Upper lobe of right lung (tissue), 1 donor: ENCODE measurements at regions not wholly inside any gene's neighbourhood (a gene's known extent, or its start where the extent isn't known, plus 50 kb on each side); places are given as distances from the start of the nearest gene placed in this dataset.

Source experiments
- ATAC-seq: fragments of 200-7000 bp; cut with Tn5 transposase; one replicate; pipeline ENCODE4 v1.9.1; 2020; ENCODE audit warnings: mild to moderate bottlenecking, moderate library complexity
- DNase-seq: peaks from one replicate; pipeline ENCODE4 v3.0.0-alpha.2; 2020
- H3K27ac ChIP-seq: fragments of 200-600 bp; one replicate; pipeline ENCODE4 v1.8.0; 2022
- H3K27me3 ChIP-seq: fragments of 200-600 bp; one replicate; pipeline ENCODE4 v1.8.0; 2022; ENCODE audit warnings: mild to moderate bottlenecking
- H3K36me3 ChIP-seq: fragments of 200-600 bp; one replicate; pipeline ENCODE4 v1.8.0; 2022
- H3K4me1 ChIP-seq: fragments of 200-600 bp; one replicate; pipeline ENCODE4 v1.8.0; 2022
- H3K4me3 ChIP-seq: fragments of 200-600 bp; one replicate; pipeline ENCODE4 v1.8.0; 2022; ENCODE audit warnings: mild to moderate bottlenecking
- H3K9me3 ChIP-seq: fragments of 200-600 bp; one replicate; pipeline ENCODE4 v1.8.0; 2022
- CTCF ChIP-seq: fragments of 200-600 bp; IDR thresholded peaks from one replicate; pipeline ENCODE4 v1.8.0; 2022; ENCODE audit warnings: antibody characterized with exemption
- intact Hi-C: fragments of 100-400 bp; cut with DNase I; formaldehyde crosslinking; loops from one replicate; pipeline ENCODE4 v1.11.0; 2022
- donor health status: DM: no; HTN: yes; CAD: no; lungs with severe emphysema.

- intact Hi-C loops = no loop called here
- H3K9me3 ChIP-seq = no peaks in the 10 kb centered on the region
- DNase-seq = no peak
- H3K27ac ChIP-seq = no peak overlapping the region
- no peak overlapping the region for H3K4me3 ChIP-seq
- no peaks in the 10 kb centered on the region for H3K27me3 ChIP-seq
- no peak for ATAC-seq
- H3K36me3 ChIP-seq = no peaks in the 10 kb centered on the region
- no peaks in the 10 kb centered on the region for H3K4me1 ChIP-seq
- TF ChIP-seq CTCF = no peak
Observed at GRCh38 chr13:91127995-91128394, 219.5 kb upstream of the MIR17HG start.

- intact Hi-C loops = no loop called here
- no peak for DNase-seq
- TF ChIP-seq CTCF = no peak
- Histone ChIP-seq H3K27me3 (no peaks in the 10 kb centered on the region), H3K36me3 (no peaks in the 10 kb centered on the region), H3K4me3 (no peak overlapping the region), H3K4me1 (no peaks in the 10 kb centered on the region), H3K9me3 (no peaks in the 10 kb centered on the region), H3K27ac (no peak overlapping the region)
- ATAC-seq = no peak
Observed at GRCh38 chr13:91132381-91132780, 215.1 kb upstream of the MIR17HG start.

- TF ChIP-seq CTCF = no peak
- Histone ChIP-seq H3K4me3 (no peak overlapping the region), H3K4me1 (no peaks in the 10 kb centered on the region), H3K36me3 (no peaks in the 10 kb centered on the region), H3K27me3 (no peaks in the 10 kb centered on the region), H3K9me3 (no peaks in the 10 kb centered on the region), H3K27ac (no peak overlapping the region)
- DNase-seq (no peak), ATAC-seq (no peak)
- intact Hi-C loops = no loop called here
Observed at GRCh38 chr13:91132786-91133185, 214.7 kb upstream of the MIR17HG start.

GRCh38 chr13:91133941-91134802 is 213.3 kb upstream of the MIR17HG start:
- H3K36me3 ChIP-seq = no peaks in the 10 kb centered on the region
- peak; percentile 90 for ATAC-seq
- no peak overlapping the region for H3K4me3 ChIP-seq
- no peak overlapping the region for H3K27ac ChIP-seq
- intact Hi-C loops = no loop called here
- H3K9me3 ChIP-seq = no peaks in the 10 kb centered on the region
- H3K27me3 ChIP-seq = no peaks in the 10 kb centered on the region
- peak; percentile 81 for TF ChIP-seq CTCF
- no peak for DNase-seq
- H3K4me1 ChIP-seq = no peaks in the 10 kb centered on the region

- Histone ChIP-seq H3K27me3 (no peaks in the 10 kb centered on the region), H3K36me3 (no peaks in the 10 kb centered on the region), H3K9me3 (no peaks in the 10 kb centered on the region), H3K27ac (no peak overlapping the region), H3K4me1 (no peaks in the 10 kb centered on the region), H3K4me3 (no peak overlapping the region)
- TF ChIP-seq CTCF = no peak
- intact Hi-C loops = no loop called here
- no peak for DNase-seq
- ATAC-seq = no peak
Observed at GRCh38 chr13:91134803-91135184, 212.7 kb upstream of the MIR17HG start.
